GM18520 (cell line): ENCODE measurements at regions not wholly inside any gene's neighbourhood (a gene's known extent, or its start where the extent isn't known, plus 50 kb on each side); places are given as distances from the start of the nearest gene placed in this dataset.
"Not testable (repeated sequence)": the region's sequence is repeated elsewhere in the genome, so short reads cannot be mapped to it uniquely, and the experiment has no call there.

Experiments
- ATAC-seq: cut with Tn5 transposase; IDR thresholded peaks from one replicate; pipeline ENCODE4 v1.9.1; 2021; ENCODE audit not compliant: unreplicated experiment

- ATAC-seq: no peak
Observed at GRCh38 chr7:109879287-109879828, 1211.6 kb upstream of the LRRN3 start.

DNA sequence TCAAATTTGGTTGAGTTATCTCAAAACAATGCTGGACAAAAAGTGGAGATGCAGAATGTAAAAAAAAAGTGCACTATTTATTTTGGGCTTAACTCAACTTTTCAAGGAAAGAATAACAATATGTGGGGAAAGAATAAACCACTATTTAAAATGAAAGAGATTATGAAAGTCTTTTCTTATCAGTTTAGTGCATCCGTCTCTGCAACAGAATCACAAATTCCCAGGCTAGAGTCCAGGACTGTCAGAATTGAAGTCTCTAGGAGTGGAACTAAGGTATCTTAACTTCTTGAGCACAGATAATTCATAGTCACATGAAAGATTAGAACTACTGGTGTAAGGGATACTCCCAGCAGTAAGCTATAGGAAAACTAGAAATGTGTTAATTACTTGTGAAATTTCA is 1200.3 kb upstream of the LRRN3 start:
- no peak for ATAC-seq

DNA sequence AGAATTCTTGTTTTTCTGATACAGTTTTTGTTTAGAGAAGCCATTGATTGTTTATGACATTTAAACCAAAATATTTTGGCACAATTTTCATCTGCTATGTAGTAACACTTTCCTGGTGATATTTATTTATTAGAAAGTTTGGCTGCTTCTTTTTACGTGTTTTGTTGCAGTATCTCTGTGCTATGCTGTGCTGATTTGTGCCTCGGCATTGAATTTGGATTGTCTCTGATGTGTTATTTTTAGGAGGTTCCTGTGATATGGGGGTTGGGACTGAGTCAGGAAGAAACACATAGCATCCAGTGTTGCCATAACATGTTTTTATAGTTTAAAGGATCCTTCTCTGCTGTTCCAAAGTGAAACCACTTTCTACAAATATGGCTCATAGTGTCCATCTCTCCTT is 1197.7 kb upstream of the LRRN3 start:
- no peak for ATAC-seq

- ATAC-seq: no peak
Observed at GRCh38 chr7:109895536-109895935, 1195.4 kb upstream of the LRRN3 start.

- ATAC-seq: no peak
Observed at GRCh38 chr7:109901926-109902325, 1189.0 kb upstream of the LRRN3 start.

DNA sequence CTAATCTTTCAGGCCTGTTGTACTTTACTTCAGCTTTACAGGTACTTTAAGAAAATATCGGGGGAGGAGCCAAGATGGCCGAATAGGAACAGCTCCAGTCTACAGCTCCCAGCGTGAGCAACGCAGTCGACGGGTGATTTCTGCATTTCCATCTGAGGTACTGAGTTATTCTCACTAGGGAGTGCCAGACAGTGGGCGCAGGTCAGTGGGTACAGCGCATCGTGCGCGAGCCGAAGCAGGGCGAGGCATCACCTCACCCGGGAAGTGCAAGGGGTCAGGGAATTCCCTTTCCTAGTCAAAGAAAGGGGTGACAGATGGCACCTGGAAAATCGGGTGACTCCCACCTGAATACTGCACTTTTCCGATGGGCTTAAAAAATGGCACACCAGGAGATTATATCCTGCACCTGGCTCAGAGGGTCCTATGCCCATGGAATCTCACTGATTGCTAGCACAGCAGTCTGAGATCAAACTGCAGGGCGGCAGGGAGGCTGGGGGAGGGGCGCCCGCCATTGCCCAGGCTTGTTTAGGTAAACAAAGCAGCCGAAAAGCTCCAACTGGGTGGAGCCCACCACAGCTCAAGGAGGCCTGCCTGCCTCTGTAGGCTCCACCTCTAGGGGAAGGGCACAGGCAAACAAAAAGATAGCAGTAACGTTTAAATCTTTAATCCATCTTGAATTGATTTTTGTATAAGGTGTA is 1185.4 kb upstream of the LRRN3 start:
- ATAC-seq: not testable (repeated sequence)

GRCh38 chr7:109915670-109916069 is 1175.3 kb upstream of the LRRN3 start:
- no peak for ATAC-seq

DNA sequence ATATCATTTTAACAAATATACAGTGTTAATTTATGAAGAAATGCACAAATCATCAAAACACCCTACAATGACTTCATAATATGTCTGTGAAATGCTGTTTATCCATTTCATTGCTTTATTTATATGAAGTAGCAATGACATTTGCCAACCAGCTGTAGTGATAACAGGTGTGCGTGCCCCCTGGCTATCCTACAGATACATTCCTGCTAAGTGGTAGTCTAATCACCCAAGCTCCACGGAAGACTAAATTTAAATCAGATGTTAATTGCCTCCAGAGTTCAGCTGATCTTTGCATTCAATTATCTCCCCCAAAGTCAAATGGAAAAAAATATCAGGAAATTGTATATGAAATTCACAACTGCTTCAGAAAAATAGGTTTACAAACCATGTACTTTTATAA is 1164.2 kb upstream of the LRRN3 start:
- ATAC-seq: no peak

DNA sequence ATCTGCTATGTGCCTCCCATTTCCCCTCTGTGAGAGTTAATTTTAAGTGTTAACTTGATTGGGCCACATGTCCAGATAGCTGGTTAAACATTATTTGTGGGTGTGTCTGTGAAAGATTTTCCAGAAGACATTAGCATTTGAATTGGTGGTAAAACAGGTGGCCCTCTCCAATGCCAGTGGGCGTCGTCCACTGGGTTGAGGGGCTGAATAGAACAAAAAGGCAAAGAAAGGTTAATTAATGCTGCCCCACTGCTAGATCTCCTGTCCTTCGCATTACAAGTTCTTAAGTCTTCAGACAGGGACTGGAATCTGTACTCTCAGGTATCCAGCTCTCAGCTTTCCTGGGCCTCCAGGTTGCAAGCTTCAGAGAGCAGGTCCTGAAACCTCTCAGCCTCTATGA is 1160.9 kb upstream of the LRRN3 start:
- ATAC-seq: no peak

DNA sequence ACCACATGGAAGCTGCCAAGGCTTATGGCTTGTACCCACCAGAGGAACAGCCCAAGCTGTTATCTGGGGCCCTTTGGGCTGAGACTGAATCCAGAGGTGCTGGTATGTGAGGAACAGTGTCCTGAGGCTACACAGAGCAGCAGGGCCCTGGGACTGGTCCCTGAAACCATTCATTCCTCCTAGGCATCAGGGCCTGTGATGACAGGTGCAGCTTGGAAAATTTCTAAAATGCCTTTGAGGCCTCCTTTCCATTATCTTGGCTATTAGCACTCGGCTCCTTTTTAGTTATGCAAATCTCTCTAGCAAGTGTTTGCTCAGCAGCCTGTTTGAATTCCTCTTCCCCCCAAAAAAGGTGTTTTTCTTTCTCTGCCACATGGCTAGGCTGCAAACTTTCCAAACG is 1151.7 kb upstream of the LRRN3 start:
- ATAC-seq: no peak

DNA sequence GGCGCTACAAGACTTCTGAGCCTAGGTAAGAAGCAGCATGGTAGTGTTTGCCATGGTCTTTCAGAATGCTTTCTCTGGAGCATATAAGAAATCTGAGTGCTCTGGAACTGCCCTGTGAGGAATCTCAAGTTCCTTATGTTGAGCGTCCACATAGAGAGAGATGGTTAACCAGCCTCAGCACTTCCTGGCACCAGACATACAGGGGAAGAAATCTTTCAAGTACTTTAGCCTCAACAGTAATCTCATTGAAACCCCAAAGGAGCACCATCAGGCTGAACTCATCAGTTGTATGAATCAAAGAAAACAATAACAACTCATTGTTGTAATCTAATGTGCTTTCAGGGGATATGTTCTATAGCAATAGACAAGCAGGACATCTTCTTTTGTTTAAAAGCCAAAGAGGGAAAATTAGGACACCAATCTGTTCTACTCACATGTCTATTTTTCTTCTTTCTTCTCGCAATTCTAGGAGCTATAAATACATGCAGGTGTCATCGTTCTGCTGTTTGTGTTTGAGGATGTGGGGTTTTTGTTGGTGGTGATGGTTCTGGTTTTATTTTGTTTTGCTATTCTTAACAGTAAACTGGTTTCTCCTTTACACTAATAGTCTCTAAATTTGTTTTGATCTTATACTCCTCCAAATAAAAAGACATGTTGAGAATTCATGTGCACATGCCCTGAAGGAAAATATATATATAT is 1145.0 kb upstream of the LRRN3 start:
- no peak for ATAC-seq

DNA sequence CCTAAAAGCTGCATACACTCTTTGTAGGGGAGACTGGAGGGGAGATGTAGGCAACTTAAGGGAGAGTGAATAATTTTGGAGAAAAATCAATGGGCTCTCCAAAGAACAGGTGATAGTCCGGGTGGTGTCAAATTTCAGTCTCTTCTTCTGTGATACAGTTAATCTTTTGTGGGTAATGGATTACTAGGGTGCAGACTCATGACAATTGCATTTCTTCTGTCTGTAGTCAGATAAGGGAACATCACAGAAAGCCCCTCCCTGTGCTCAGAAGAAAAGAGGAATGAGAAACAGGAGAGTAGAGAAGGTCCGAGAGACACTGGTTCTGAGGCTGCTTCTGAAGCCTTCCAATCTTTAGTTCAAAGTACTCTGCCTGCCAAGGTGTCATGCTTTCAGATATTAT is 1140.7 kb upstream of the LRRN3 start:
- no peak for ATAC-seq

GRCh38 chr7:109950821-109951564 is 1139.9 kb upstream of the LRRN3 start:
- no peak for ATAC-seq

- no peak for ATAC-seq
Observed at GRCh38 chr7:109951565-109951928, 1139.4 kb upstream of the LRRN3 start.

DNA sequence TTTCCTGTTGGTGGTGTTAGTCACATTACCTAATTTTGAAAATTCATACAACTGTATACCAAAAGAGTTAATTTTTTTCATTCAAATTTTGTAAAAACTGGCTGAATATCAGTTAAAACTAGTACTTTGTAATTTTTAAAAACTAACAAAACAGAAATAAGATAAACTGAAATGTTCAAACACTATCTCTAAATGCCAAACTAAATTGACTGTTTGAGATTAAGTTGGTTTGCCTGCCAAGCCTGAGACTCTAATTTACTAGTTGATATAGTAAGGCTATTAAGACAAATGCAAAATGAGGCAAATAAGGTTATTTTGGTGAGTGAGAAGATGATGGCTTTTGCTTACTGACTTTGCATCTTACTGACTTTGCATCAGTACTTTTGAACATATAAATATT is 1134.9 kb upstream of the LRRN3 start:
- no peak for ATAC-seq

DNA sequence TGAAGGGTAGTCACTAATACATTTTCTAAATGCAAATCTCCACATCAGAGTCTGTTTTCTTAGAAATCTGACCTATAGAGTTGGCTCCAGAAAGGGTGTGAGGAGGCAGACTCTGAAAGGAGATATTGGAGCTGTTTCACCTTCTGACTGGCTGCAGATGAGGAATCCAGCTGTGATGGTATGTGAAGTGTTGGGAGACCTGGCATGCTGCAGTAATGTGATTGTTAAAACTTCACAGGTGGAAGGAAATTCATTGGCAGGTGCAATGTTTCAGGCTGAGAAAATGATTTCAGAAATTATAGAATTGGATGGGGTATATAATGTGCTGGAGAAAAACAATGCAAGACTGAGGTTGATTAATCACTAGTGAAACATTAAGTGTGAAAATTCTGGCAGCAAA is 1134.0 kb upstream of the LRRN3 start:
- ATAC-seq: no peak

- no peak for ATAC-seq
Observed at GRCh38 chr7:109963741-109964140, 1127.2 kb upstream of the LRRN3 start.

DNA sequence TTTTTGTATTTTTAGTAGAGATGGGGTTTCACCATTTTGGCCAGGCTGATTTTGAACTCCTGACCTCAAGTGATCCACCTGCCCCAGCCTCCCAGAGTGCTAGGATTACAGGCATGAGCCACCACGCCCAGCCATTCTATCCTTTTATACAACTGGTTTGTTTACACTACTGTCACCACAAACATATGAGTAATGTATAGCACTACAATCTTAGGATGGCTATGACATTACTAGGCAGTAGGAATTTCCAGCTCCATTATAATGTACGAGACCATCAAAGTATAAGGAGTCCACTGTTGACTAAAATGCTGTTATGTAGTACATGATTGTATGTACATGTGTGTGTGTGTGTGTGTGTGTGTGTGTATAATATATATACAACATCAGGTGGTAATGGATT is 1126.1 kb upstream of the LRRN3 start:
- ATAC-seq: no peak

- ATAC-seq: no peak
Observed at GRCh38 chr7:109967406-109967805, 1123.5 kb upstream of the LRRN3 start.

GRCh38 chr7:109983618-109984017 is 1107.3 kb upstream of the LRRN3 start:
- no peak for ATAC-seq

- ATAC-seq: no peak
Observed at GRCh38 chr7:109984729-109985128, 1106.2 kb upstream of the LRRN3 start.

- ATAC-seq: no peak
Observed at GRCh38 chr7:109986701-109987100, 1104.2 kb upstream of the LRRN3 start.
